WTC11 (cell line): ENCODE measurements at regions not wholly inside any gene's neighbourhood (a gene's known extent, or its start where the extent isn't known, plus 50 kb on each side); places are given as distances from the start of the nearest gene placed in this dataset.

Experiments used
- NR2C2 ChIP-seq: sonication (generic); formaldehyde crosslinking; IDR thresholded peaks from 2 replicates; pipeline ENCODE4 v1.8.0; 2022; ENCODE audit warnings: mild to moderate bottlenecking, missing genetic modification reagents
- RELA ChIP-seq: sonication (generic); formaldehyde crosslinking; IDR thresholded peaks from 2 replicates; pipeline ENCODE4 v1.8.1; 2022; ENCODE audit warnings: missing genetic modification reagents, mild to moderate bottlenecking, borderline replicate concordance
- TF ChIP-seq, protein P1 (sequence below): fragments of 200-600 bp; IDR thresholded peaks from 2 replicates; pipeline ENCODE4 v1.8.0; 2022; ENCODE audit warnings: antibody characterized with exemption
- TF ChIP-seq, protein P2 (sequence below): sonication (generic); formaldehyde crosslinking; IDR thresholded peaks from 2 replicates; pipeline ENCODE4 v1.8.0; 2022; ENCODE audit warnings: mild to moderate bottlenecking, missing genetic modification reagents
- TF ChIP-seq, protein P3 (sequence below): sonication (generic); formaldehyde crosslinking; IDR thresholded peaks from 2 replicates; pipeline ENCODE4 v1.8.1; 2022; ENCODE audit warnings: low read depth, missing genetic modification reagents, borderline replicate concordance

DNA sequence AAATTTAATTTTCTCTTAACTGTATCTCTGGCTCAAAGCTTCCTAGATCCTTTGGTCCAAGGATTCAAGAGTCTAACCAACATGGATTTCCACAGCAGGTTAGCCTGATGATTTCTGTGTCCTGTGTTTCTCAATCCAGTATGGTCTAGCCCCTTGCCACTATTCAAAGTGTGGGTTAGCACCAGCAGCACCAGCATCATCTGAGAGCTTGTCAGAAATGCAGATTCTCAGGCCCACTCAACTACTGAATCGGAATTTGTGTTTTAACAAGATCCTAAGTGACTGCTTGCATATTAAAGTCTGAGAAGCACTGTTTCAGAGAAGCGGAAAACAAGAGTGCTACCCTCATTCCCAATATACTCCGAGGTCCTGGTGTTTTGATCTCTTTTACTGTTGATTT lies 133.8 kb upstream of the PRDM1 start:
- TF ChIP-seq, protein P1, sequence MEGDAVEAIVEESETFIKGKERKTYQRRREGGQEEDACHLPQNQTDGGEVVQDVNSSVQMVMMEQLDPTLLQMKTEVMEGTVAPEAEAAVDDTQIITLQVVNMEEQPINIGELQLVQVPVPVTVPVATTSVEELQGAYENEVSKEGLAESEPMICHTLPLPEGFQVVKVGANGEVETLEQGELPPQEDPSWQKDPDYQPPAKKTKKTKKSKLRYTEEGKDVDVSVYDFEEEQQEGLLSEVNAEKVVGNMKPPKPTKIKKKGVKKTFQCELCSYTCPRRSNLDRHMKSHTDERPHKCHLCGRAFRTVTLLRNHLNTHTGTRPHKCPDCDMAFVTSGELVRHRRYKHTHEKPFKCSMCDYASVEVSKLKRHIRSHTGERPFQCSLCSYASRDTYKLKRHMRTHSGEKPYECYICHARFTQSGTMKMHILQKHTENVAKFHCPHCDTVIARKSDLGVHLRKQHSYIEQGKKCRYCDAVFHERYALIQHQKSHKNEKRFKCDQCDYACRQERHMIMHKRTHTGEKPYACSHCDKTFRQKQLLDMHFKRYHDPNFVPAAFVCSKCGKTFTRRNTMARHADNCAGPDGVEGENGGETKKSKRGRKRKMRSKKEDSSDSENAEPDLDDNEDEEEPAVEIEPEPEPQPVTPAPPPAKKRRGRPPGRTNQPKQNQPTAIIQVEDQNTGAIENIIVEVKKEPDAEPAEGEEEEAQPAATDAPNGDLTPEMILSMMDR, result no peak
- TF ChIP-seq, protein P2, sequence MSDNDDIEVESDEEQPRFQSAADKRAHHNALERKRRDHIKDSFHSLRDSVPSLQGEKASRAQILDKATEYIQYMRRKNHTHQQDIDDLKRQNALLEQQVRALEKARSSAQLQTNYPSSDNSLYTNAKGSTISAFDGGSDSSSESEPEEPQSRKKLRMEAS (CRISPR knock-in tag), result no peak
- TF ChIP-seq RELA (CRISPR knock-in tag) (no peak), NR2C2 (CRISPR knock-in tag) (no peak)
- TF ChIP-seq, protein P3, sequence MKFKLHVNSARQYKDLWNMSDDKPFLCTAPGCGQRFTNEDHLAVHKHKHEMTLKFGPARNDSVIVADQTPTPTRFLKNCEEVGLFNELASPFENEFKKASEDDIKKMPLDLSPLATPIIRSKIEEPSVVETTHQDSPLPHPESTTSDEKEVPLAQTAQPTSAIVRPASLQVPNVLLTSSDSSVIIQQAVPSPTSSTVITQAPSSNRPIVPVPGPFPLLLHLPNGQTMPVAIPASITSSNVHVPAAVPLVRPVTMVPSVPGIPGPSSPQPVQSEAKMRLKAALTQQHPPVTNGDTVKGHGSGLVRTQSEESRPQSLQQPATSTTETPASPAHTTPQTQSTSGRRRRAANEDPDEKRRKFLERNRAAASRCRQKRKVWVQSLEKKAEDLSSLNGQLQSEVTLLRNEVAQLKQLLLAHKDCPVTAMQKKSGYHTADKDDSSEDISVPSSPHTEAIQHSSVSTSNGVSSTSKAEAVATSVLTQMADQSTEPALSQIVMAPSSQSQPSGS, result no peak
